PC-3 (cell line): ENCODE measurements at regions not wholly inside any gene's neighbourhood (a gene's known extent, or its start where the extent isn't known, plus 50 kb on each side); places are given as distances from the start of the nearest gene placed in this dataset.

Source experiments
- ATAC-seq: fragments of 200-7000 bp; cut with Tn5 transposase; 2 replicates; pipeline ENCODE4 v1.9.1; 2020; ENCODE audit warnings: mild to moderate bottlenecking, moderate library complexity
- BruUV-seq: library from RNA; stranded (reverse); fragments of 400-500 nt; replicated peaks from 2 replicates; lab custom pipeline; 2021; lab: Mats Ljungman, UMichigan
- CTCF ChIA-PET: fragments of 300-600 bp; sonication (Branson Sonifier 250); formaldehyde crosslinking; loops from one replicate; lab custom pipeline; 2022; ENCODE audit warnings: antibody characterized with exemption; lab: Charles Lee
- POLR2A ChIA-PET: fragments of 300-600 bp; sonication (Branson Sonifier 250); formaldehyde crosslinking; loops from one replicate; lab custom pipeline; 2022; ENCODE audit warnings: antibody characterized with exemption; ENCODE audit not compliant: unreplicated experiment; lab: Charles Lee
- DNase-seq: peaks from one replicate; pipeline ENCODE4 v3.0.0-alpha.2; 2015
- H2AFZ ChIP-seq: fragments of 300-600 bp; sonication (generic); 2 replicates; pipeline ENCODE4 v1.6.0; 2016; ENCODE audit warnings: antibody characterized with exemption, low read length
- H3F3A ChIP-seq: fragments of 300-600 bp; sonication (generic); one replicate; pipeline ENCODE4 v1.6.0; 2017; ENCODE audit warnings: antibody characterized with exemption, low read length, control low read depth, mild to moderate bottlenecking; ENCODE audit not compliant: unreplicated experiment
- H3K27ac ChIP-seq: fragments of 300-600 bp; sonication (generic); 2 replicates; pipeline ENCODE4 v1.5.1; 2016; ENCODE audit warnings: mild to moderate bottlenecking, low read length
- H3K27me3 ChIP-seq: fragments of 300-600 bp; sonication (generic); 2 replicates; pipeline ENCODE4 v1.6.1; 2016; ENCODE audit warnings: low read length, mixed read lengths
- H3K36me3 ChIP-seq: fragments of 300-600 bp; sonication (generic); 2 replicates; pipeline ENCODE4 v1.6.1; 2016; ENCODE audit warnings: low read depth, mixed run types, low read length, mixed read lengths
- H3K4me1 ChIP-seq: fragments of 300-600 bp; sonication (generic); 2 replicates; pipeline ENCODE4 v1.5.1; 2016; ENCODE audit warnings: low read length; ENCODE audit not compliant: insufficient read depth
- H3K4me2 ChIP-seq: fragments of 300-600 bp; sonication (generic); 2 replicates; pipeline ENCODE4 v1.6.0; 2016; ENCODE audit warnings: low read length
- H3K4me3 ChIP-seq: fragments of 300-600 bp; sonication (generic); 2 replicates; pipeline ENCODE4 v1.5.1; 2016; ENCODE audit warnings: mild to moderate bottlenecking, low read length, mixed read lengths
- H3K79me2 ChIP-seq: fragments of 300-600 bp; sonication (generic); 2 replicates; pipeline ENCODE4 v1.6.1; 2017; ENCODE audit warnings: low read length, mixed read lengths
- H3K9ac ChIP-seq: fragments of 300-600 bp; sonication (generic); 2 replicates; pipeline ENCODE4 v1.6.0; 2016; ENCODE audit warnings: mild to moderate bottlenecking, low read length
- H3K9me2 ChIP-seq: fragments of 300-600 bp; sonication (generic); replicated peaks from 2 replicates; pipeline ENCODE4 v1.6.1; 2016; ENCODE audit warnings: mixed run types, low read length, mixed read lengths
- H3K9me3 ChIP-seq: fragments of 300-600 bp; sonication (generic); 2 replicates; pipeline ENCODE4 v1.6.1; 2016; ENCODE audit warnings: low read length, mixed read lengths
- H4K20me1 ChIP-seq: fragments of 300-600 bp; sonication (generic); 2 replicates; pipeline ENCODE4 v1.6.1; 2016; ENCODE audit warnings: low read length, mixed read lengths
- EZH2 ChIP-seq: fragments of 300-600 bp; sonication (generic); IDR thresholded peaks from one replicate; pipeline ENCODE4 v1.6.1; 2017; ENCODE audit warnings: antibody characterized with exemption, mild to moderate bottlenecking, low read length; ENCODE audit not compliant: unreplicated experiment
- EZH2phosphoT487 ChIP-seq: fragments of 300-600 bp; sonication (generic); IDR thresholded peaks from 2 replicates; pipeline ENCODE4 v1.6.1; 2018; ENCODE audit warnings: mild to moderate bottlenecking, antibody characterized with exemption, low read length, borderline replicate concordance
- intact Hi-C: fragments of 100-400 bp; cut with micrococcal nuclease; formaldehyde crosslinking; loops from 2 replicates; pipeline ENCODE4 v1.9.0; 2023
- TF ChIP-seq, protein P1 (sequence below): fragments of 300-600 bp; sonication (generic); conservative IDR thresholded peaks from 2 replicates; pipeline ENCODE4 v1.5.1; 2017; ENCODE audit warnings: antibody characterized with exemption, low read depth, mild to moderate bottlenecking, low read length

DNA sequence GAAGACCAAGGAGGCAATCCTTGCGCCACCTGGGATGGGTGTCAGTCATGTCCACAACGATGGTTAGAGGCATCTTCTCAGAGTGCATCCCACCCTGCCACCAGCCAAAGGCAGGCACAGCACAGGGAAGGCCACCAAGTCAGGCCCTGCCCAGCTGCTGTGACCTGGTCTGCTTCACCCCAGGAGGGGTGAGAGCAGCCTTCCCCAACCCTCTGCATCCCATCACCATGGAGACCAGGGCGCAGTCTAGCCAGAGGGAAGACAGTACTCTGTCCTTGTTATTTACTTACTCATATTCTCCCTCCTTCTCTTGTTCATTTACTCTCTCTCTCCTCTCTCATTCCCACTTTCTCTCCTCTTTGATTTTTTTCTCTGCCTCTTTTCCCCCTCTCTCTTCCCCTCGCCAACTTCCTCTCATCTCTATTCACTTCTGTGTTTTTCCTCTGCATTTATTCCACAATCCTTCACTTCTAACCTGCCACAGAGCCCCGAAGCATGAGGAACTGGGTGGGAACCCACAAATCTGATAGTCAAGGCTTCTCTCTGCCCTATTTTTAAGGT lies 749.4 kb downstream of the UQCRFS1 start:
- H3K4me1 ChIP-seq = no peaks in the 10 kb centered on the region
- H3K9me2 ChIP-seq = no peaks in the 10 kb centered on the region
- no peaks in the 10 kb centered on the region for H3F3A ChIP-seq
- no peaks in the 10 kb centered on the region for H3K36me3 ChIP-seq
- H3K9ac ChIP-seq = no peak overlapping the region
- no peak overlapping the region for H3K27ac ChIP-seq
- H4K20me1 ChIP-seq = no peaks in the 10 kb centered on the region
- no peaks in the 10 kb centered on the region for H3K27me3 ChIP-seq
- no TSS peak for BruUV-seq
- CTCF ChIA-PET = no interaction called here
- no peak for DNase-seq
- H3K4me2 ChIP-seq = no peak overlapping the region
- H2AFZ ChIP-seq = no peak overlapping the region
- no peak overlapping the region for H3K4me3 ChIP-seq
- no peaks in the 10 kb centered on the region for H3K9me3 ChIP-seq
- TF ChIP-seq, protein P1, sequence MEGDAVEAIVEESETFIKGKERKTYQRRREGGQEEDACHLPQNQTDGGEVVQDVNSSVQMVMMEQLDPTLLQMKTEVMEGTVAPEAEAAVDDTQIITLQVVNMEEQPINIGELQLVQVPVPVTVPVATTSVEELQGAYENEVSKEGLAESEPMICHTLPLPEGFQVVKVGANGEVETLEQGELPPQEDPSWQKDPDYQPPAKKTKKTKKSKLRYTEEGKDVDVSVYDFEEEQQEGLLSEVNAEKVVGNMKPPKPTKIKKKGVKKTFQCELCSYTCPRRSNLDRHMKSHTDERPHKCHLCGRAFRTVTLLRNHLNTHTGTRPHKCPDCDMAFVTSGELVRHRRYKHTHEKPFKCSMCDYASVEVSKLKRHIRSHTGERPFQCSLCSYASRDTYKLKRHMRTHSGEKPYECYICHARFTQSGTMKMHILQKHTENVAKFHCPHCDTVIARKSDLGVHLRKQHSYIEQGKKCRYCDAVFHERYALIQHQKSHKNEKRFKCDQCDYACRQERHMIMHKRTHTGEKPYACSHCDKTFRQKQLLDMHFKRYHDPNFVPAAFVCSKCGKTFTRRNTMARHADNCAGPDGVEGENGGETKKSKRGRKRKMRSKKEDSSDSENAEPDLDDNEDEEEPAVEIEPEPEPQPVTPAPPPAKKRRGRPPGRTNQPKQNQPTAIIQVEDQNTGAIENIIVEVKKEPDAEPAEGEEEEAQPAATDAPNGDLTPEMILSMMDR = no peak
- TF ChIP-seq EZH2 (no peak), EZH2phosphoT487 (no peak)
- intact Hi-C loops = no loop called here
- H3K79me2 ChIP-seq = no peaks in the 10 kb centered on the region
- POLR2A ChIA-PET = no interaction called here
- ATAC-seq = no peak

DNA sequence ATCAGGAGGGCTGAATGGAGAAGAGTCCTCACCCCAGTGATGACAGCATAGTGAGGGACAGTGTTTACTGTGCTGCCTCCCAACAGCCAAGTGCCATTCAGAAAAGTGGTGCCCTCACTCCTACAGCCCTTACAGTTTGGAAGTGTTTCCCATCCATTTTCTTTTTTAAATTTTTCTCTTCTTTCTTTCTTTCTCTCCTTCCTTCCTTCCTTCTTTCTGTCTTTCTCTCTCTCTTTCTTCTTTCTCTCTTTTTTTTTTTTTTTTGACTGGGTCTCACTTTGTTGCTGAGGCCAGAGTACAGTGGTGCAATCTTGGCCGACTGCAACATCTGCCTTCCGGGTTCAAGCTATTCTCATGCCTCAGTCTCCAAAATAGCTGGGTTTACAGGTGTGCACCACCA lies 755.3 kb downstream of the UQCRFS1 start:
- no peaks in the 10 kb centered on the region for H3K36me3 ChIP-seq
- H3K9ac ChIP-seq = no peak overlapping the region
- H3K27me3 ChIP-seq = no peaks in the 10 kb centered on the region
- no peaks in the 10 kb centered on the region for H3K9me3 ChIP-seq
- ATAC-seq = no peak
- BruUV-seq = no TSS peak
- no peak overlapping the region for H3K4me3 ChIP-seq
- H2AFZ ChIP-seq = no peak overlapping the region
- H3F3A ChIP-seq = no peaks in the 10 kb centered on the region
- no peaks in the 10 kb centered on the region for H4K20me1 ChIP-seq
- intact Hi-C loops = no loop called here
- TF ChIP-seq, protein P1 = no peak
- TF ChIP-seq EZH2phosphoT487 = no peak
- TF ChIP-seq EZH2 = no peak
- H3K79me2 ChIP-seq = no peaks in the 10 kb centered on the region
- POLR2A ChIA-PET = no interaction called here
- H3K27ac ChIP-seq = no peak overlapping the region
- H3K4me2 ChIP-seq = no peak overlapping the region
- DNase-seq = no peak
- no peaks in the 10 kb centered on the region for H3K4me1 ChIP-seq
- H3K9me2 ChIP-seq = no peaks in the 10 kb centered on the region
- CTCF ChIA-PET = no interaction called here

DNA sequence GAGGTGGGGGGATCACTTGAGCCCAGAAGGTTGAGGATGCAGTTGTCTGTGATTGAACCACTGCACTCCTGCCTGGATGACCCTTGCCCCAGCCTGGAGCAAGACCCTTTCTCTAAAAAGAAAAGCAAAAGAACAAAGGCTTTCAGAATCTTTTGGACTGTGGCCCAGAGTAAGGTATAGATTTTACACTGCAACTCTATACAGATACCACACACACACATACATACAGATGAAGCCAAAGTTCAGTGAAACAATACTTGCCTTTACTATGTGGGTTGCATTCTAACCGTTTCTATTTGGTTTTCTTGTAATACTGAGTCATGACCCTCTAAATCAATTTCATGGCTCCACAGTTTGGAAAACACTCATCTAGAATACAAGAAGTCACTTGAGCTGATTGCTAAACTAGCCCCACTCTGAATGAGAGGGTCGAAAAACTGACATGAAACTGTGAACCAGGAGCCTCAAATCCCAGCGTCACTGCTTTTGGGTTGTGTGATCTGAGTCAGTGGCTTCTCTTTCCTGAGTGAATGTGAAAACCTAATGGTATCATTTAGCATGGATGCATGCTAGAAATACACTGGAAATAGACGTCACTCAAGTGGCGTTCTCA lies 756.1 kb downstream of the UQCRFS1 start:
- no peak overlapping the region for H3K4me3 ChIP-seq
- no peaks in the 10 kb centered on the region for H3K9me3 ChIP-seq
- H3K36me3 ChIP-seq = no peaks in the 10 kb centered on the region
- intact Hi-C loops = no loop called here
- no peaks in the 10 kb centered on the region for H3K4me1 ChIP-seq
- H3F3A ChIP-seq = no peaks in the 10 kb centered on the region
- H3K27ac ChIP-seq = no peak overlapping the region
- TF ChIP-seq EZH2 = no peak
- no peaks in the 10 kb centered on the region for H3K79me2 ChIP-seq
- H3K9me2 ChIP-seq = no peaks in the 10 kb centered on the region
- no peak overlapping the region for H2AFZ ChIP-seq
- ChIA-PET POLR2A (no interaction called here), CTCF (no interaction called here)
- no peak for DNase-seq
- no peaks in the 10 kb centered on the region for H3K27me3 ChIP-seq
- no peak for ATAC-seq
- H3K9ac ChIP-seq = no peak overlapping the region
- no TSS peak for BruUV-seq
- H4K20me1 ChIP-seq = no peaks in the 10 kb centered on the region
- H3K4me2 ChIP-seq = no peak overlapping the region
